GM21360 (cell line): ENCODE measurements at regions not wholly inside any gene's neighbourhood (a gene's known extent, or its start where the extent isn't known, plus 50 kb on each side); places are given as distances from the start of the nearest gene placed in this dataset.
A peak's percentile ranks its signal among the peaks of the same experiment; 100 is the strongest.
"Not testable (repeated sequence)": the region's sequence is repeated elsewhere in the genome, so short reads cannot be mapped to it uniquely, and the experiment has no call there.

Experiments
- ATAC-seq: cut with Tn5 transposase; IDR thresholded peaks from one replicate; pipeline ENCODE4 v1.9.1; 2021; ENCODE audit warnings: mild to moderate bottlenecking, moderate library complexity; ENCODE audit not compliant: unreplicated experiment

- ATAC-seq = no peak
These were observed 692.1 kb downstream of the DIPK2A start for GRCh38 chr3:144663456-144664436.

- no peak for ATAC-seq
These were observed 694.0 kb downstream of the DIPK2A start for GRCh38 chr3:144665567-144666053.

- ATAC-seq = no peak
These were observed 698.9 kb downstream of the DIPK2A start for GRCh38 chr3:144670571-144670970.

- ATAC-seq = no peak
These were observed 705.5 kb downstream of the DIPK2A start for GRCh38 chr3:144677103-144677502.

- ATAC-seq = no peak
These were observed 711.4 kb downstream of the DIPK2A start for GRCh38 chr3:144683065-144683464.

- ATAC-seq = no peak
These were observed 716.2 kb downstream of the DIPK2A start for GRCh38 chr3:144687862-144688261.

- no peak for ATAC-seq
These were observed 720.9 kb downstream of the DIPK2A start for GRCh38 chr3:144692488-144692887.

GRCh38 chr3:144708437-144708836, 736.8 kb downstream of the DIPK2A start:
- no peak for ATAC-seq

- ATAC-seq = no peak
These were observed 765.7 kb downstream of the DIPK2A start for GRCh38 chr3:144737281-144737680.

GRCh38 chr3:144743225-144743668, 771.6 kb downstream of the DIPK2A start:
- no peak for ATAC-seq

GRCh38 chr3:144744473-144744872, 772.9 kb downstream of the DIPK2A start:
- ATAC-seq = no peak

- no peak for ATAC-seq
These were observed 775.0 kb downstream of the DIPK2A start for GRCh38 chr3:144746631-144747030.

- not testable (repeated sequence) for ATAC-seq
These were observed 778.1 kb downstream of the DIPK2A start for GRCh38 chr3:144749536-144750253.

GRCh38 chr3:144754076-144754783, 782.6 kb downstream of the DIPK2A start:
- no peak for ATAC-seq

- no peak for ATAC-seq
These were observed 785.2 kb downstream of the DIPK2A start for GRCh38 chr3:144756704-144757440.

GRCh38 chr3:144760831-144761230, 789.2 kb downstream of the DIPK2A start:
- no peak for ATAC-seq

- no peak for ATAC-seq
These were observed 790.5 kb downstream of the DIPK2A start for GRCh38 chr3:144762091-144762490.

- peak; percentile 93 for ATAC-seq
These were observed 792.3 kb downstream of the DIPK2A start for GRCh38 chr3:144763878-144764454.

GRCh38 chr3:144770281-144770680, 798.7 kb downstream of the DIPK2A start:
- ATAC-seq = no peak

GRCh38 chr3:144770915-144771351, 799.3 kb downstream of the DIPK2A start:
- ATAC-seq = no peak
